ENCODE measurements at regions not wholly inside any gene's neighbourhood (a gene's known extent, or its start where the extent isn't known, plus 50 kb on each side); places are given as distances from the start of the nearest gene placed in this dataset.

DNA sequence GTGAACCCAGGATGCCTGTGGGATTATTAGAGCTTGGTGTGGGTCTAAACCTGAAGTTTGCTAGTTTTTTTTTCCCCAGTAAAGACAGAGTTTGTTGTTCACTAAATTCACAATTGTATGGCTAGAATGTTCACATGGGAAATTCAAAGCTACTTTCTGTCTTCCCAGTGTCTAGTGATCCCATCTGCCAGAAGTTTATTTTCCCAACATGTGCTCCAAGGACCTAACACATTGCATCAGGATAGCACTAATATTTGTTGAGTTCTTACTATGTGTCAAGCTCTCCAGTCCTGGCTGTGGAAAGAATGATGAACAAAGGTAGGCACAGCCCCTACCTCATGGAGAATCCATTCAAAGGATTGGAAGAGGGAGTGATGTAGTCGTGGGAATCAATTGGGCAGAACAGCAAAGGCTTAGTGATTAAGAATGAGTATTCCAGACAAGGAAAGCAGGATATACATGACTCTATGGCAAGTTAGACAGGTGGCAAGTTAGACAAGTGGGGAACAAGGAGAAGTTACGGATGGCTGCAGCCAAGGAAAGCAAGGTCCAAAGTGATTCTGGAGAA is 521.5 kb upstream of the WWC1 start:
- TF ChIP-seq POLR2A (IDR thresholded peaks at IDR 0.05) (no peak), CTCF (IDR thresholded peaks at IDR 0.05 in 8 of 11, conservative IDR thresholded peaks at IDR 0.05 in 3 of 11) (no peak), POLR2AphosphoS5 (IDR thresholded peaks at IDR 0.05) (no peak)
- Histone ChIP-seq H3K36me3 (no peaks in the 10 kb centered on the region), H3K4me3 (no peak overlapping the region), H3K9me3 (no peaks in the 10 kb centered on the region), H3K4me1 (no peaks in the 10 kb centered on the region), H3K27ac (no peak overlapping the region), H3K27me3 (replicated peaks in 1 of 7) (no peaks in the 10 kb centered on the region)
- no peak for DNase-seq
- 81 to 90% (median 85%) methylated on average over 2 of the region's 2 CpGs for WGBS, 5 donors
- intact Hi-C loops (cut with DNase I; ENCODE audit: low total_unique reads), result no loop called here

DNA sequence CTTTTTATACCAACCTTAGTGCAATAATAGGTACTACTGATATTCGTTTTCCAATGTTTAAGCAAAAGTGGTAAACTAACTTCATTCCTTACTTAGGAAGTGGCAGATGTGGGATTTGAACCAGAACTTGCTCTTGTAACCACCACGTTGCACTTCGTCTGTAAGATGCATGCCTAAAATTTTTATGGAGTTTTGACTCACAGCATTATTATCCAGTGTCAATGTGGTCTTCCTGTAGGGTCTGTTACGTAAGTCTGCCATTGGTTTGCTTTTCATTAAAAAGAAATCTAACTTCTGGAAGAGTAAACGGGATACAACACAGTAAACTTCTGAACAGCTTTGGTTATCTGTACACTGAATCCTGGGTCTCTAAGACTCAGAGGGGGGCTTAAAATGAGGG is 521.0 kb upstream of the WWC1 start:
- DNase-seq, result no peak
- Histone ChIP-seq H3K4me3 (no peak overlapping the region), H3K27ac (no peak overlapping the region), H3K4me1 (no peaks in the 10 kb centered on the region), H3K36me3 (no peaks in the 10 kb centered on the region), H3K27me3 (replicated peaks in 1 of 7) (no peaks in the 10 kb centered on the region), H3K9me3 (no peaks in the 10 kb centered on the region)
- intact Hi-C loops (cut with DNase I; ENCODE audit: low total_unique reads), result no loop called here
- WGBS, 5 donors, result 75 to 87% (median 79%) methylated on average over 5 of the region's 5 CpGs
- TF ChIP-seq CTCF (IDR thresholded peaks at IDR 0.05 in 8 of 11, conservative IDR thresholded peaks at IDR 0.05 in 3 of 11) (no peak), POLR2AphosphoS5 (IDR thresholded peaks at IDR 0.05) (no peak), POLR2A (IDR thresholded peaks at IDR 0.05) (no peak)

- H3K36me3 ChIP-seq, result no peaks in the 10 kb centered on the region
- no peak overlapping the region for H3K27ac ChIP-seq
- H3K9me3 ChIP-seq, result no peaks in the 10 kb centered on the region
- no peak for TF ChIP-seq CTCF (IDR thresholded peaks at IDR 0.05 in 8 of 11, conservative IDR thresholded peaks at IDR 0.05 in 3 of 11)
- no peak for TF ChIP-seq POLR2AphosphoS5 (IDR thresholded peaks at IDR 0.05)
- no peak for TF ChIP-seq POLR2A (IDR thresholded peaks at IDR 0.05)
- no peaks in the 10 kb centered on the region for H3K4me1 ChIP-seq
- intact Hi-C loops (cut with DNase I; ENCODE audit: low total_unique reads), result no loop called here
- H3K4me3 ChIP-seq, result no peak overlapping the region
- no peaks in the 10 kb centered on the region for H3K27me3 ChIP-seq (replicated peaks in 1 of 7)
- DNase-seq, result no peak
- WGBS, 5 donors, result 88 to 94% (median 90%) methylated on average over 6 of the region's 6 CpGs
These were observed 519.9 kb upstream of the WWC1 start for GRCh38 chr5:167771571-167771970.

DNA sequence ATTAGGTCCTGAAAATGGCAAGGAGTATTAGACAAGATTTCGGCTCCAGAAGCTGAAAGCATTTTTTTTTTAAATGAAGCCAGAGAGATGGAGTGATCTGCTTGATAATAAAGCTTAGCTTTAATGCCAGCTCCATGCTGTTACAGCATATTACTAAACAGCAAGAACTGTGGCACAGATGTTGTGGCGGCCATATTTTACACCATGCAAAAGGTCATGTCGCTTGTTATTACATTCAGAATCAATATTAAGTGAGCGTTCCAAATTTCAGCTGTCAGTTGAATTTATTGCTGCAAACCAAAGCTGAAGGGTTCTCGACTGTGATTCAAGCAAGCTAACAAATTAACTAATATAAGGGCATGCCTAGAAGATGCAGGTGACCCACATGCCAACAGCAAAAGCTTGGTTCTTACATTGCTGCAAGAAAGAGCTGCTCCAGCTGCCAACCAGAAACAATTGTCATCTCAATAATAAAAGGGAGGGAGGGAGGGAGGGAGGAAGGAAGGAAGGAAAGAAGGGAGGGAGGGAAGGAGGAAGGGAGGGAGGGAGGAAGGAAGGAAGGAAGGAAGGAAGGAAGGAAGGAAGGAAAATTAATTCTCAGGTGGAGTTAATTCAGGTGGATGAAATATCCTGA is 517.7 kb upstream of the WWC1 start:
- 86 to 92% (median 89%) methylated on average over 5 of the region's 5 CpGs for WGBS, 5 donors
- intact Hi-C loops (cut with DNase I; ENCODE audit: low total_unique reads), result no loop called here
- Histone ChIP-seq H3K27me3 (replicated peaks in 1 of 7) (no peaks in the 10 kb centered on the region), H3K4me3 (no peak overlapping the region), H3K9me3 (no peaks in the 10 kb centered on the region), H3K36me3 (no peaks in the 10 kb centered on the region), H3K4me1 (no peaks in the 10 kb centered on the region), H3K27ac (no peak overlapping the region)
- no peak for DNase-seq
- TF ChIP-seq POLR2AphosphoS5 (IDR thresholded peaks at IDR 0.05) (no peak), POLR2A (IDR thresholded peaks at IDR 0.05) (no peak), CTCF (IDR thresholded peaks at IDR 0.05 in 8 of 11, conservative IDR thresholded peaks at IDR 0.05 in 3 of 11) (no peak)
